ENCODE measurements at regions not wholly inside any gene's neighbourhood (a gene's known extent, or its start where the extent isn't known, plus 50 kb on each side); places are given as distances from the start of the nearest gene placed in this dataset.
A peak's percentile ranks its signal among the peaks of the same experiment; 100 is the strongest.

GRCh38 chr6:14455876-14456648 is 338.5 kb downstream of the CD83 start:
- no peak for DNase-seq (ENCODE audit: low read depth)

- DNase-seq (ENCODE audit: low read depth): no peak
Observed at GRCh38 chr6:14456941-14457340, 339.4 kb downstream of the CD83 start.

DNA sequence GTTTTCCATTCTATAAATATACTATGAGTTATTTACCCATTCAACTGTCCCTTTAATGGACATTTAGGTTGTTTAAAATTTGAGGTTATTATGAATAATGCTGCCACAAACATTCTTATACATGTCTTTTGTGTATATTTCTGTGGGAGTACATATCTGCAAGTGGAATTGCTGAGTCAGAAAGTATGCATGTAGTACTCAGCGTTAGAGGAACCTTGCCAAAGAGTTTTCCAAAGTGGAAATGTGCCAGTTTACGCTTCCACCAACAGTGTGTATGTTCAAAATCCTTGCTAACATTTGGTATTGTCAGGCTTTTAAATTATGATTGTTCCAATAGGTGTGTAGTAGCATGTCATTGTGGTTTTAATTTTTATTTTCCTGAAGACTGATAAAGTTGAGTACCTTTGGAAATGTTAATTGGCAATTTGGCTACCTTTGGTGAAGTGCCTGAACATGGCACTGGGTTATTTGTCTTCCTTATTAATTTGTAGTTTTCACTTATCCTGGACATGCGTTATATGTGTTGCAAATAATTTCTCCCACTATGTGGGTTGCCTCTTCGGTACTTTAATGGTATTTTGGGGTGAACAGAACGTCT is 341.2 kb downstream of the CD83 start:
- DNase-seq (ENCODE audit: low read depth): peak; percentile 77

GRCh38 chr6:14459315-14459714 is 341.7 kb downstream of the CD83 start:
- DNase-seq (ENCODE audit: low read depth): no peak

- no peak for DNase-seq (ENCODE audit: low read depth)
Observed at GRCh38 chr6:14460556-14460955, 343.0 kb downstream of the CD83 start.

- DNase-seq (ENCODE audit: low read depth): no peak
Observed at GRCh38 chr6:14462135-14462534, 344.6 kb downstream of the CD83 start.

DNA sequence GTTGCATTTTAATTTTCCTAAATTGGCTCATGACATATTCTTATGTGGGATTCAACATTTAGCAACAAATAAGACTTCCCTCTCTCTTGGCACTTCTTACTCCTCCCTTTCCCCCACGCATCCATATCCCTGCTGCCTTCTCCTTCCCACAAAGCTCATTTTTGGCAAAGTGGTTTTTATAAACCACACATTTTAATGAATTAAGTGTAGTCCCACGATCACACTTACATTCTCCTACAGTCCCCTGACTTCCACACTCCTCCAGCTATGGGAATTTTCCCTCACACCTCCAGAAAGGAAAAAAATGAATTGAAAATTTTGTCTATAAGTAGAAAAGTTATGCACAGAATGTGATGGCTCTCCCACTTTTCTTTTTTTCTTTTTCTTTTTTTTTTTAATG is 345.0 kb downstream of the CD83 start:
- peak; percentile 2 for DNase-seq (ENCODE audit: low read depth)

DNA sequence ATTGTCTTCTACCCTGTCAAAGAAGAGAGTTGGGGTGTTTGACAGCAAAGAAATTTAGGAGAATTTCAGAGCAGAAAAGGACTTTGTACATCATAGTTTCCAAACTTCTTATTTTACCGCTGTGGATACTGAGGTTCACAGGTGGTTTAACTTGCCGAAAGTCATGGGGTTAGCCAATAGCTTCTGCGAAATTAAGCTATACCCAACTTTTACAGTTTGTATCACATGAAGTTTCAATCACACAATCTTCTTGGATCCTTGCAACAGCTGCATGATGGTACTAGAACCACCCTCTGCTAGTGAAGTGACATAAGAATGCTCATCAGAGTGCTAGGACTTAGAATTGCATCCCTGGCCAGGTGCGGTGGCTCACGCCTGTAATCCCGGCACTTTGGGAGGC is 345.5 kb downstream of the CD83 start:
- no peak for DNase-seq (ENCODE audit: low read depth)

- peak; percentile 45 for DNase-seq (ENCODE audit: low read depth)
Observed at GRCh38 chr6:14464055-14464454, 346.5 kb downstream of the CD83 start.

DNA sequence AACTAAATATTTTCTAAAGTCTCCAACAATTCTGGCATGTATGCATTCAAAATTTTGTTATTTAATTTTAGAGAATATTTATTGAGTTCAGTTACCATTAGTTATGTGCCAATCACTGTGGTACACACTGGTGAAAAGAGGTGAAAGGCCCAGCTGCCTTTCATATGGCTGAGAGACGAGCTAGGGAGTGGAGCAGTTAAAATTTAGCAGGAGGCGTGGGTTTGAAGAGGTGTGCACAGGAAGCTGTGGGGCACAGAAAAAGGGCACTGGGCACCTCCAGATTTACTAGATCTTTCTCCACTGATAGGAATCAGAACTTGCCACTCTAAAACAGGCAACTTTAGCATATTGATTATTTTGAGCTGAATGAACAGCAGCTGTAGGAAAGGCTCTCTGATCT is 347.1 kb downstream of the CD83 start:
- DNase-seq (ENCODE audit: low read depth): no peak

GRCh38 chr6:14466278-14466677 is 348.7 kb downstream of the CD83 start:
- no peak for DNase-seq (ENCODE audit: low read depth)

DNA sequence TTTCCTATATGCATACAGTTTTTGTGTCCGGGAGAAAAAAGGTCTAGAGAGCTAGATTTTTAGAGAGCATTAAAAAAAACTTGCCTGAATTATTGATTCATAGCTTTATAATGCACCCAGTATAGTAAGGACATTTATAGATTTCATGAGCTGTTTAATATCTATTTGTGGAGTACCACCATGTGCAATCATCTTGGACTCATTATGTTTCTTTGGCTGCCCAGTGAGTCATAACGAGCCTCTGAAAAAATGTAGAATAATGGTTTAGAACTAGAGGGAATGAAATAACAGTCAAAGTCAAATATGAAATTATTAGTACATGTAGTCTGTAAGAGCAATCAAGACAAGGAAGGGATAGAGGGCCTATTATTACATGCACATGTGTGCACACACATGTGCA is 350.0 kb downstream of the CD83 start:
- DNase-seq (ENCODE audit: low read depth): peak; percentile 3

GRCh38 chr6:14468647-14469321 is 351.2 kb downstream of the CD83 start:
- no peak for DNase-seq (ENCODE audit: low read depth)

DNA sequence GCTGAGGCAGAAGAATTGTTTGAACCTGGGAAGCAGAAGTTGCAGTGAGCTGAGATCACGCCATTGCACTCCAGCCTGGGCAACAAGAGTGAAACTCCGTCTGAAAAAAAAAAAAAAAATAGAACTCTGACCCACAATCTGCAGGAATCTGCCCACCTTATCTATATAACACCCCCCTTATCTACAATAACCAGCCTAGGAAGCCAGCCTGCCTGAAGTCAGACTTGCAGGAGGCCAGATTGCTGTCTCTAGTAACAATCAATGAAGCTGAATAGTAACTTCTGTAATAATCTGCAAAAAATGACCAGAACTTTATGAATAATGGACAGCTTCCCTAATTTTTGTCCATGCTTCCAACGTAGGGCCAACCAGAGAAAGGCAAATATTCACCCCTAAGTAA is 352.5 kb downstream of the CD83 start:
- DNase-seq (ENCODE audit: low read depth): no peak

DNA sequence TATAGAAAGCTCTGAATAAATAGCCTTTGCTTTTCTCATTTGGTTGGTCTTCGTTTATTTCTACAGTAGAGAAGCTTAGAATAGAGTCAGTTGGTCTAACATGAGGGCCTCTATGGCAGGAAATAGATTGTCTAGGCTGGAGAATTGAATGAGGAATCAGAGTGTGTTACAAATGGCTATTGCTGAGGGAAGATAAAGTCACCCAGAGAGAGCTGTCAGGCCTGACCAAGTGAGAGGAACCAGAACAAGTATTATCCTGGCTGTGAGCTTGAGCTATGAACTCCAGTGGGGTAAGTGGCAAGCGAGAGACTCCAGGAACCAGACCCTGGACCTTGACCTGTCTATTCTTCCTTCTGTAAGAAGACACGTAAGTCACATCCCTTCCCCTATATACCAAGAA is 353.1 kb downstream of the CD83 start:
- DNase-seq (ENCODE audit: low read depth): no peak

- DNase-seq (ENCODE audit: low read depth): no peak
Observed at GRCh38 chr6:14472255-14472985, 354.8 kb downstream of the CD83 start.

- peak; percentile 22 for DNase-seq (ENCODE audit: low read depth)
Observed at GRCh38 chr6:14472986-14473337, 355.4 kb downstream of the CD83 start.

DNA sequence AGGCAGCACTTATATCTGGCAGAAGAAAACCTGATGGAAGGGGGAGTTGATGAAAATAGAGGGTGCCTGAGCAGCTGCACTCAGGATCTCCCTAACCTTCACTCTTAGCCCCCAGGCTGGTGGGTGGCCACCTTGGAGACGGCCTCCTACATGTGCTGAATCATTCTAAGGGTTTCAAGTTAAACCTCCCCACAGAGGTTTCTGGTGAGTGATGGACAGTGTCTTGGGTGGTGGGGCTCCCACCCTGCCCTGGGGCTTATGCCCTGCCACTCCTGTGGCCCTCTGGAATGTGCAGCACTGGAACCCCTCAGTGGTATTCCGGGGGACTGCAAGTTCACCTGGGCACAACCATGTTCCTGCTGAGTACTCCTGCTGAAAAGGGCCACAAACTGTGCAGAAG is 357.2 kb downstream of the CD83 start:
- DNase-seq (ENCODE audit: low read depth): no peak

DNA sequence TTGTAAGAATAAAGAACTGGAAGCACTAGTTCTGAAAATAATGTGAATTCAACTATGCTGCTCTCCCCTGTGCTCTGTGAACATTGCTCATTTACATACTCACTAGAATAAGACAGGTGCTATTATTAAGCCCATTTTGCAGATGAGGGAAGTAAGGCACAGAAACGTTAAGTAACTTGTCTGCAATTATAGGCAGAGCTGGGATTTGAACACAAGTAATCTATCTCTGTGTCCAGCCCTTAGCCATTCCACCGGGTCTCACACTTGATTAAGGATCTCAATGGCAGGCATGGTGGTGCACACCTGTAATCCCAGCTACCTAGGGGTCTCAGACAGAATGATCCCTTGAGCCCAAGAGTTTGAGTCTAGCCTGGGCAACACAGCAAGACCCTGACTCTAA is 357.7 kb downstream of the CD83 start:
- no peak for DNase-seq (ENCODE audit: low read depth)

DNA sequence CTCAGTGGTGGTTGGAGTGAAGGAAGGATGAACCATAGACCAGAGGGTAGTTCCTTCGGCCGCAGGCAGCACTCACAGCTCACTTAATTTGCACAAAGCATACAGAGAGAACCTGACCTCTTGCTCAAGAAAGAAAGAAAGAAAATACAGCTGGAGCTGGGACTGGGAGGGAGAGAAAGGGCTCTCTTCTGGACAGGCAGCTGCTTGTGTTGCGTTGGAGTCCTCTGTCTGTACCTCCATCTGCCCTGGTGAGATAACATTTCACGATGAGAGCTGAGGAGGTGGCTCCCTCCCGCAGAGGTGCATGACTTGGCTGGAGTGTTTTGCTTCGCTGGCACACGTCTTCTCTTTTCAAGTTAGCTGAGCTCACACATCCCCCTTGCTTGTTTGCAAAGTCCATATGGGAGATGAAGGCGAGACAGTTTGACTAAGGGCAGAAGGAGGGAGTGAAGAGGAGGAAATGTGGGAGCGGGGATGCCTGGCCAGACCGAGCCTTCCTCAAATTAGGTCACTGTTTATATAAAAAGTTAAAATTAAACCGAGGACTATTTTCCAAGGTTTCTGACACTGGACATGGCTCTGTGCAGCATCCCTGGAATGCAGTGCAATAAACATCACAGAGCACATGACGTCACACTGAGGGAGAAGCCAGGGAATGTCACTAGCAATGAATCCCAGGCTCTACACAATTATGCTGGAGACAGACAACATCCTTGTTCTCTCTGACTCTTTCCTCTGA is 359.4 kb downstream of the CD83 start:
- DNase-seq (ENCODE audit: low read depth): peak; percentile 78

DNA sequence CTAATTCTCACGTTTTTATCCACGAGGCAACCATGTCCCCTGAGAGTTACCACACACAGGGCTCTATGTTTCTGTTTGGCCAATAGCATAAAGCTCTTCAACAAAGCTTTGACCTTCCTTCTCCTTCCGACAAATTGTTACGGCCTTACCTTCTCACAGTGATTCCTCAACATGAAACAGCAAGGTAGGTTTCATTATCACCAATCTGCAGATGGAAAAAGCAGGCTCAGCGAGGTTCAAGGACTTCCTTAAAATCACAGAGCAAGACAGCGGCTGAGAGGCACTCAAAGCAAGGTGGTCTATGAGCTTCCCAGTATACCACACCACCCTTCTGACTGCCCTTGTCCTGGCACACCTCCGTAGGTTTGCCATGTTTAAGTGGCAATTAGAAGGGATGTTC is 360.0 kb downstream of the CD83 start:
- no peak for DNase-seq (ENCODE audit: low read depth)
